ENCODE measurements at regions not wholly inside any gene's neighbourhood (a gene's known extent, or its start where the extent isn't known, plus 50 kb on each side); places are given as distances from the start of the nearest gene placed in this dataset.

GRCh38 chr5:53287573-53287972, 178.0 kb upstream of the MOCS2 start:
- TF ChIP-seq CTCF (conservative IDR thresholded peaks at IDR 0.05; ENCODE audit: low read depth, low read length): no peak
- DNase-seq (ENCODE audit: low read depth): no peak
- no peak overlapping the region for H3K4me3 ChIP-seq (ENCODE audit: low read depth, low read length)

- H3K4me3 ChIP-seq (ENCODE audit: low read depth, low read length): no peak overlapping the region
- DNase-seq (ENCODE audit: low read depth): no peak
- no peak for TF ChIP-seq CTCF (conservative IDR thresholded peaks at IDR 0.05; ENCODE audit: low read depth, low read length)
Observed at GRCh38 chr5:53288511-53288910, 179.0 kb upstream of the MOCS2 start.

- no peak for TF ChIP-seq CTCF (conservative IDR thresholded peaks at IDR 0.05; ENCODE audit: low read depth, low read length)
- H3K4me3 ChIP-seq (ENCODE audit: low read depth, low read length): no peak overlapping the region
- DNase-seq (ENCODE audit: low read depth): no peak
Observed at GRCh38 chr5:53291047-53291446, 181.5 kb upstream of the MOCS2 start.

GRCh38 chr5:53291528-53291927, 182.0 kb upstream of the MOCS2 start:
- H3K4me3 ChIP-seq (ENCODE audit: low read depth, low read length): no peak overlapping the region
- no peak for TF ChIP-seq CTCF (conservative IDR thresholded peaks at IDR 0.05; ENCODE audit: low read depth, low read length)
- DNase-seq (ENCODE audit: low read depth): no peak

GRCh38 chr5:53298841-53299240, 181.6 kb upstream of the FST start:
- DNase-seq (ENCODE audit: low read depth): no peak
- H3K4me3 ChIP-seq (ENCODE audit: low read depth, low read length): no peak overlapping the region
- TF ChIP-seq CTCF (conservative IDR thresholded peaks at IDR 0.05; ENCODE audit: low read depth, low read length): no peak

GRCh38 chr5:53302529-53302928, 177.9 kb upstream of the FST start:
- no peak for DNase-seq (ENCODE audit: low read depth)

More at GRCh38 chr5:53302529-53302928, 177.9 kb upstream of the FST start:
- H3K4me3 ChIP-seq (ENCODE audit: low read depth, low read length): no peak overlapping the region
- TF ChIP-seq CTCF (conservative IDR thresholded peaks at IDR 0.05; ENCODE audit: low read depth, low read length): no peak

Measured in epithelial cell of proximal tubule (primary cell).